Trophoblast cell (in vitro differentiated cells and primary cell): ENCODE measurements at regions not wholly inside any gene's neighbourhood (a gene's known extent, or its start where the extent isn't known, plus 50 kb on each side); places are given as distances from the start of the nearest gene placed in this dataset.

Experiments
- DNase-seq, 2 donors: peaks; one replicate each; pipeline ENCODE4 v3.0.0-alpha.2; 2016
- H2AFZ ChIP-seq: 2 replicates; pipeline ENCODE4 v1.6.1; 2013; ENCODE audit warnings: low read length, moderate library complexity, mild to moderate bottlenecking; ENCODE audit not compliant: insufficient read depth, poor library complexity
- H2AK5ac ChIP-seq: 2 replicates; pipeline ENCODE4 v1.6.1; 2013; ENCODE audit warnings: mild to moderate bottlenecking, low read length
- H2BK120ac ChIP-seq: 2 replicates; pipeline ENCODE4 v1.6.1; 2013; ENCODE audit warnings: low read length, mild to moderate bottlenecking, moderate library complexity; ENCODE audit not compliant: insufficient read depth, poor library complexity
- H2BK12ac ChIP-seq: 2 replicates; pipeline ENCODE4 v1.6.1; 2013; ENCODE audit warnings: mild to moderate bottlenecking, low read length, moderate library complexity
- H2BK5ac ChIP-seq: 2 replicates; pipeline ENCODE4 v1.6.1; 2013; ENCODE audit warnings: low read length, low read depth, moderate library complexity, mild to moderate bottlenecking; ENCODE audit not compliant: poor library complexity
- H3K14ac ChIP-seq: 2 replicates; pipeline ENCODE4 v1.6.1; 2013; ENCODE audit warnings: mild to moderate bottlenecking, low read length
- H3K18ac ChIP-seq: 2 replicates; pipeline ENCODE4 v1.6.1; 2013; ENCODE audit warnings: mild to moderate bottlenecking, low read length
- H3K23ac ChIP-seq: 2 replicates; pipeline ENCODE4 v1.6.1; 2013; ENCODE audit warnings: low read length
- H3K27ac ChIP-seq: 2 replicates; pipeline ENCODE4 v1.5.1; 2013; ENCODE audit warnings: low read depth, mild to moderate bottlenecking, inconsistent platforms, low read length, moderate library complexity
- H3K27me3 ChIP-seq: 2 replicates; pipeline ENCODE4 v1.6.1; 2013; ENCODE audit warnings: inconsistent platforms, mild to moderate bottlenecking, low read length, moderate library complexity; ENCODE audit not compliant: insufficient read depth
- H3K36me3 ChIP-seq, 2 experiments: 1 replicate in 1 of 2; 2 replicates in 1 of 2; pipeline ENCODE4 v1.6.1; 2013; ENCODE audit warnings: low read length in 2 of 2, mild to moderate bottlenecking in 2 of 2, moderate library complexity in 1 of 2; ENCODE audit not compliant: insufficient read depth in 2 of 2, control insufficient read depth in 1 of 2
- H3K4ac ChIP-seq: 2 replicates; pipeline ENCODE4 v1.6.1; 2013; ENCODE audit warnings: low read depth, mild to moderate bottlenecking, low read length, moderate library complexity
- H3K4me1 ChIP-seq, 2 experiments: 1 replicate in 1 of 2; 2 replicates in 1 of 2; pipeline ENCODE4 v1.6.1; 2013; ENCODE audit warnings: low read length in 2 of 2, mild to moderate bottlenecking in 2 of 2, moderate library complexity in 1 of 2; ENCODE audit not compliant: insufficient read depth in 2 of 2, control insufficient read depth in 1 of 2
- H3K4me2 ChIP-seq: 2 replicates; pipeline ENCODE4 v1.6.1; 2013; ENCODE audit warnings: inconsistent platforms, mild to moderate bottlenecking, low read length, moderate library complexity
- H3K4me3 ChIP-seq: 2 replicates; pipeline ENCODE4 v1.5.1; 2013; ENCODE audit warnings: mild to moderate bottlenecking, low read depth, low read length, inconsistent platforms
- H3K79me1 ChIP-seq: one replicate; pipeline ENCODE4 v1.6.1; 2013; ENCODE audit warnings: low read length
- H3K79me2 ChIP-seq: 2 replicates; pipeline ENCODE4 v1.6.1; 2013; ENCODE audit warnings: low read length, mild to moderate bottlenecking; ENCODE audit not compliant: control insufficient read depth, insufficient read depth, poor library complexity
- H3K9ac ChIP-seq: 2 replicates; pipeline ENCODE4 v1.6.1; 2013; ENCODE audit warnings: mild to moderate bottlenecking, low read length
- H3K9me3 ChIP-seq: 2 replicates; pipeline ENCODE4 v1.6.1; 2013; ENCODE audit warnings: low read depth, mild to moderate bottlenecking, control low read depth, inconsistent platforms, low read length; ENCODE audit not compliant: insufficient read depth
- H4K12ac ChIP-seq: 2 replicates; pipeline ENCODE4 v1.6.1; 2013; ENCODE audit warnings: low read depth, mild to moderate bottlenecking, low read length, moderate library complexity
- H4K8ac ChIP-seq: 2 replicates; pipeline ENCODE4 v1.6.1; 2013; ENCODE audit warnings: low read depth, mild to moderate bottlenecking, low read length, moderate library complexity
- H4K91ac ChIP-seq: one replicate; pipeline ENCODE4 v1.6.1; 2013; ENCODE audit warnings: low read depth, mild to moderate bottlenecking, low read length, moderate library complexity
- WGBS: extraction: QIAGEN DNeasy Blood & Tissue Kit; methylation state at CpG from one replicate; pipeline ENCODE4 v1.1.7; 2013; ENCODE audit warnings: missing lambda C conversion rate; ENCODE audit not compliant: insufficient read length, insufficient coverage; ENCODE audit errors: extremely low coverage; 5-methylcytosine and 5-hydroxymethylcytosine counted together

GRCh38 chr6:119636060-119636459 is 286.5 kb upstream of the MAN1A1 start:
- H3K27ac ChIP-seq: no peak overlapping the region
- H3K18ac ChIP-seq: no peak overlapping the region
- H2AK5ac ChIP-seq: no peak overlapping the region
- no peak overlapping the region for H2BK12ac ChIP-seq
- no CpG with 5 or more reads among the region's 2 CpGs for WGBS
- no peaks in the 10 kb centered on the region for H3K79me1 ChIP-seq
- no peak overlapping the region for H4K12ac ChIP-seq
- H3K4ac ChIP-seq: no peak overlapping the region
- no peak for DNase-seq
- no peak overlapping the region for H4K8ac ChIP-seq
- no peak overlapping the region for H3K9ac ChIP-seq
- no peak overlapping the region for H3K14ac ChIP-seq
- no peaks in the 10 kb centered on the region for H3K27me3 ChIP-seq
- H3K23ac ChIP-seq: no peak overlapping the region
- H3K9me3 ChIP-seq: no peaks in the 10 kb centered on the region
- no peak overlapping the region for H3K4me2 ChIP-seq
- no peak overlapping the region for H2BK5ac ChIP-seq
- no peak overlapping the region for H4K91ac ChIP-seq
- no peaks in the 10 kb centered on the region for H3K36me3 ChIP-seq
- no peak overlapping the region for H3K4me3 ChIP-seq
- no peaks in the 10 kb centered on the region for H3K4me1 ChIP-seq
- no peak overlapping the region for H2AFZ ChIP-seq
- no peaks in the 10 kb centered on the region for H3K79me2 ChIP-seq
- no peak overlapping the region for H2BK120ac ChIP-seq

- Histone ChIP-seq H3K4me3 (no peak overlapping the region), H3K4me2 (no peak overlapping the region), H4K91ac (no peak overlapping the region), H3K14ac (no peak overlapping the region), H3K9ac (no peak overlapping the region), H4K8ac (no peak overlapping the region), H3K36me3 (no peaks in the 10 kb centered on the region), H3K4ac (no peak overlapping the region), H3K23ac (no peak overlapping the region), H2AK5ac (no peak overlapping the region), H3K18ac (no peak overlapping the region), H2BK120ac (no peak overlapping the region), H3K9me3 (no peaks in the 10 kb centered on the region), H4K12ac (no peak overlapping the region), H2BK5ac (no peak overlapping the region), H3K79me2 (no peaks in the 10 kb centered on the region), H3K4me1 (peaks cover 0 to 5% of the 10 kb centered on the region in 2 experiments), H3K27ac (no peak overlapping the region), H3K27me3 (no peaks in the 10 kb centered on the region), H3K79me1 (peaks cover 2% of the 10 kb centered on the region), H2BK12ac (no peak overlapping the region), H2AFZ (no peak overlapping the region)
- no peak for DNase-seq
- no CpG with 5 or more reads among the region's 3 CpGs for WGBS
Observed at GRCh38 chr6:119633461-119633860, 283.9 kb upstream of the MAN1A1 start.

GRCh38 chr6:119630561-119631192 is 281.1 kb upstream of the MAN1A1 start:
- Histone ChIP-seq H2BK12ac (no peak overlapping the region), H3K4me1 (peaks cover 2 to 7% of the 10 kb centered on the region in 2 experiments), H4K8ac (no peak overlapping the region), H3K27ac (no peak overlapping the region), H3K4me3 (no peak overlapping the region), H2AFZ (no peak overlapping the region), H3K79me1 (peaks cover 7% of the 10 kb centered on the region), H3K14ac (no peak overlapping the region), H3K18ac (no peak overlapping the region), H3K9me3 (no peaks in the 10 kb centered on the region), H2AK5ac (no peak overlapping the region), H3K79me2 (no peaks in the 10 kb centered on the region), H4K91ac (no peak overlapping the region), H2BK120ac (no peak overlapping the region), H4K12ac (no peak overlapping the region), H3K36me3 (no peaks in the 10 kb centered on the region), H3K9ac (no peak overlapping the region), H3K4me2 (no peak overlapping the region), H2BK5ac (no peak overlapping the region), H3K23ac (no peak overlapping the region), H3K4ac (no peak overlapping the region), H3K27me3 (no peaks in the 10 kb centered on the region)
- no peak for DNase-seq
- no CpG with 5 or more reads among the region's 5 CpGs for WGBS

- H3K9ac ChIP-seq: no peak overlapping the region
- no peak overlapping the region for H4K12ac ChIP-seq
- no peak overlapping the region for H3K4ac ChIP-seq
- peaks cover 2 to 7% of the 10 kb centered on the region in 2 experiments for H3K4me1 ChIP-seq
- peak overlapping the region; percentile 28 for H4K91ac ChIP-seq
- DNase-seq: no peak
- H3K27me3 ChIP-seq: no peaks in the 10 kb centered on the region
- peak overlapping the region; percentile 35 for H4K8ac ChIP-seq
- no peak overlapping the region for H2BK12ac ChIP-seq
- H3K18ac ChIP-seq: peak overlapping the region; percentile 78
- no peak overlapping the region for H3K14ac ChIP-seq
- no peak overlapping the region for H2BK5ac ChIP-seq
- no peak overlapping the region for H3K4me2 ChIP-seq
- H2BK120ac ChIP-seq: no peak overlapping the region
- H2AK5ac ChIP-seq: no peak overlapping the region
- H3K79me2 ChIP-seq: no peaks in the 10 kb centered on the region
- no peak overlapping the region for H3K4me3 ChIP-seq
- no peaks in the 10 kb centered on the region for H3K9me3 ChIP-seq
- H3K23ac ChIP-seq: no peak overlapping the region
- H3K79me1 ChIP-seq: peaks cover 7% of the 10 kb centered on the region
- H2AFZ ChIP-seq: no peak overlapping the region
- no peak overlapping the region for H3K27ac ChIP-seq
- WGBS: no CpG with 5 or more reads among the region's 7 CpGs
- H3K36me3 ChIP-seq: no peaks in the 10 kb centered on the region
Observed at GRCh38 chr6:119628691-119629594, 279.4 kb upstream of the MAN1A1 start.
